H9 (cell line): ENCODE measurements at regions not wholly inside any gene's neighbourhood (a gene's known extent, or its start where the extent isn't known, plus 50 kb on each side); places are given as distances from the start of the nearest gene placed in this dataset.

Source experiments
- DNase-seq: peaks from one replicate; pipeline ENCODE4 v3.0.0-alpha.2; 2017
- H2AFZ ChIP-seq: one replicate; pipeline ENCODE4 v1.6.1; 2013; ENCODE audit warnings: mild to moderate bottlenecking, low read length, control low read depth, moderate library complexity
- H2AK5ac ChIP-seq: 2 replicates; pipeline ENCODE4 v1.6.1; 2013; ENCODE audit warnings: low read length, control low read depth, mixed read lengths; ENCODE audit not compliant: insufficient read length
- H2BK120ac ChIP-seq: one replicate; pipeline ENCODE4 v1.6.1; 2013; ENCODE audit warnings: low read depth, mild to moderate bottlenecking, low read length, control low read depth, inconsistent platforms; ENCODE audit not compliant: poor library complexity, severe bottlenecking
- H2BK12ac ChIP-seq: 2 replicates; pipeline ENCODE4 v1.6.1; 2013; ENCODE audit warnings: low read length, control low read depth, mixed read lengths, low read depth; ENCODE audit not compliant: insufficient read length
- H2BK15ac ChIP-seq: 2 replicates; pipeline ENCODE4 v1.6.1; 2013; ENCODE audit warnings: low read depth, low read length, control low read depth
- H2BK20ac ChIP-seq: one replicate; pipeline ENCODE4 v1.6.1; 2013; ENCODE audit warnings: low read depth, mild to moderate bottlenecking, low read length, control low read depth, inconsistent platforms; ENCODE audit not compliant: poor library complexity, severe bottlenecking
- H2BK5ac ChIP-seq: 2 replicates; pipeline ENCODE4 v1.6.1; 2013; ENCODE audit warnings: low read length, control low read depth, mixed read lengths; ENCODE audit not compliant: insufficient read length
- H3K14ac ChIP-seq: 2 replicates; pipeline ENCODE4 v1.6.1; 2013; ENCODE audit warnings: low read length, control low read depth; ENCODE audit not compliant: insufficient read depth
- H3K18ac ChIP-seq: 2 replicates; pipeline ENCODE4 v1.6.1; 2013; ENCODE audit warnings: low read depth, mild to moderate bottlenecking, mixed read lengths, low read length, control low read depth; ENCODE audit not compliant: insufficient read length
- H3K23ac ChIP-seq: 2 replicates; pipeline ENCODE4 v1.6.1; 2013; ENCODE audit warnings: low read length, control low read depth, mixed read lengths, low read depth; ENCODE audit not compliant: insufficient read length
- H3K23me2 ChIP-seq: 2 replicates; pipeline ENCODE4 v1.6.1; 2013; ENCODE audit warnings: low read depth, mild to moderate bottlenecking, mixed read lengths, low read length, control low read depth; ENCODE audit not compliant: insufficient read length, poor library complexity, severe bottlenecking
- H3K27ac ChIP-seq: 2 replicates; pipeline ENCODE4 v1.5.1; 2013; ENCODE audit warnings: low read length, control low read depth, mixed read lengths, low read depth; ENCODE audit not compliant: insufficient read length
- H3K27me3 ChIP-seq: 2 replicates; pipeline ENCODE4 v1.6.1; 2013; ENCODE audit warnings: low read length, control low read depth, inconsistent platforms; ENCODE audit not compliant: insufficient read depth
- H3K4ac ChIP-seq: 2 replicates; pipeline ENCODE4 v1.6.1; 2013; ENCODE audit warnings: low read depth, mild to moderate bottlenecking, control low read depth, inconsistent platforms, low read length, moderate library complexity
- H3K4me1 ChIP-seq: 2 replicates; pipeline ENCODE4 v1.6.1; 2013; ENCODE audit warnings: low read length, control low read depth, inconsistent platforms; ENCODE audit not compliant: insufficient read depth
- H3K4me2 ChIP-seq: 2 replicates; pipeline ENCODE4 v1.6.1; 2013; ENCODE audit warnings: low read length, control low read depth, mixed read lengths; ENCODE audit not compliant: insufficient read length, insufficient read depth
- H3K56ac ChIP-seq: 2 replicates; pipeline ENCODE4 v1.6.1; 2013; ENCODE audit warnings: low read depth, mild to moderate bottlenecking, mixed read lengths, low read length, control low read depth; ENCODE audit not compliant: insufficient read length
- H3K79me1 ChIP-seq: 2 replicates; pipeline ENCODE4 v1.6.1; 2013; ENCODE audit warnings: low read depth, mild to moderate bottlenecking, moderate library complexity, low read length, control low read depth, inconsistent platforms; ENCODE audit not compliant: insufficient read depth, poor library complexity, severe bottlenecking
- H3K79me2 ChIP-seq: 2 replicates; pipeline ENCODE4 v1.6.1; 2013; ENCODE audit warnings: low read length, control low read depth, inconsistent platforms; ENCODE audit not compliant: insufficient read depth
- H3K9ac ChIP-seq: 2 replicates; pipeline ENCODE4 v1.6.1; 2013; ENCODE audit warnings: low read length, control low read depth, mixed read lengths; ENCODE audit not compliant: insufficient read length; ENCODE audit errors: extremely low read depth
- H3K9me3 ChIP-seq: one replicate; pipeline ENCODE4 v1.6.1; 2013; ENCODE audit warnings: low read depth, low read length, inconsistent platforms; ENCODE audit not compliant: control insufficient read depth
- H3T11ph ChIP-seq: one replicate; pipeline ENCODE4 v1.6.1; 2013; ENCODE audit warnings: mild to moderate bottlenecking, low read length, control low read depth, inconsistent platforms
- H4K20me1 ChIP-seq: one replicate; pipeline ENCODE4 v1.6.1; 2013; ENCODE audit not compliant: control insufficient read depth, insufficient read length, insufficient read depth
- H4K5ac ChIP-seq: 2 replicates; pipeline ENCODE4 v1.6.1; 2013; ENCODE audit warnings: low read depth, mild to moderate bottlenecking, mixed read lengths, low read length, control low read depth; ENCODE audit not compliant: insufficient read length
- H4K8ac ChIP-seq: replicated peaks from 2 replicates; pipeline ENCODE4 v1.6.1; 2013; ENCODE audit warnings: low read length, control low read depth, mixed read lengths, low read depth; ENCODE audit not compliant: insufficient read length
- H4K91ac ChIP-seq: 2 replicates; pipeline ENCODE4 v1.6.1; 2013; ENCODE audit warnings: low read depth, mild to moderate bottlenecking, moderate library complexity, mixed read lengths, low read length, control low read depth; ENCODE audit not compliant: insufficient read length
- H3K27ac Mint-ChIP-seq, 3 experiments: 2 replicates in 2 of 3; 3 replicates in 1 of 3; pipeline ENCODE4 v1.8.0; 2020 to 2021; ENCODE audit warnings: mixed read lengths in 3 of 3, mild to moderate bottlenecking in 1 of 3, moderate library complexity in 1 of 3
- H3K27me3 Mint-ChIP-seq: 2 replicates; pipeline ENCODE4 v1.8.0; 2021; ENCODE audit warnings: low read depth, mild to moderate bottlenecking, moderate library complexity, mixed read lengths
- H3K36me3 Mint-ChIP-seq, 3 experiments: 2 replicates in 2 of 3; 3 replicates in 1 of 3; pipeline ENCODE4 v1.8.0; 2020 to 2021; ENCODE audit warnings: low read depth in 3 of 3, mixed read lengths in 3 of 3; ENCODE audit not compliant: insufficient read depth in 1 of 3
- H3K4me1 Mint-ChIP-seq, 2 experiments: 2 replicates each; pipeline ENCODE4 v1.8.0; 2020; ENCODE audit warnings: mixed read lengths in 2 of 2
- H3K4me3 Mint-ChIP-seq, 2 experiments: 2 replicates in 1 of 2; 3 replicates in 1 of 2; pipeline ENCODE4 v1.8.0; 2020 to 2021; ENCODE audit warnings: mild to moderate bottlenecking in 2 of 2, mixed read lengths in 2 of 2, moderate library complexity in 1 of 2
- H3K9me3 Mint-ChIP-seq, 2 experiments: 2 replicates in 1 of 2; 3 replicates in 1 of 2; pipeline ENCODE4 v1.8.0; 2020; ENCODE audit warnings: mild to moderate bottlenecking in 2 of 2, mixed read lengths in 2 of 2, moderate library complexity in 1 of 2
- WGBS: extraction: QIAGEN DNeasy Blood & Tissue Kit; methylation state at CpG from one replicate; pipeline ENCODE4 v1.1.7; 2013; ENCODE audit warnings: missing lambda C conversion rate, low lambda C conversion rate, mixed read lengths; ENCODE audit not compliant: insufficient read length; ENCODE audit errors: extremely low coverage; 5-methylcytosine and 5-hydroxymethylcytosine counted together
- TF ChIP-seq, protein P1 (sequence below): fragments of 200-600 bp; sonication (generic); conservative IDR thresholded peaks from 3 replicates; pipeline ENCODE4 v1.8.0; 2021; ENCODE audit warnings: antibody characterized with exemption, mild to moderate bottlenecking

DNA sequence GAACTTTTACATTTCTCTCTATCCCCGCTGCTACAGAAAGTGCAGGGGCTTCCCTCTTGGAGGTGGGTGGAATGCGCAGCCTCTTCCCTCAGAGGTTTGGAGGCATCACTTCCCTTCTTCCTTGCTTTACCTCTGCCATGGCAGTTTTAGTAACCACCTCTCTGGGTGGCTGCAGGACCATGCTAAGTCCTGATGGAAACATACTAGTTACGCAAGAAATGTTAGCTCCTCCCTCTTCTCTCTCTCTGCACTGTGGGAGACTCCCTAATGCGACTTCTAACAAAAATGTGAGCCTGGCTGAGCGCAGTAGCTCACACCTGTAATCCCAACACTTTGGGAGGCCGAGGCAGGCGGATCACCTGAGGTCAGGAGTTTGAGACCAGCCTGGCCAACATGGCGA, 116.8 kb upstream of the RAB6C start:
- H3T11ph ChIP-seq = no peak overlapping the region
- H3K27ac Mint-ChIP-seq = no peak overlapping the region; a peak in 1 of 7 replicates
- no peak overlapping the region for H3K4me2 ChIP-seq
- no peak overlapping the region for H3K23ac ChIP-seq
- no peaks in the 10 kb centered on the region for H4K20me1 ChIP-seq
- TF ChIP-seq, protein P1, sequence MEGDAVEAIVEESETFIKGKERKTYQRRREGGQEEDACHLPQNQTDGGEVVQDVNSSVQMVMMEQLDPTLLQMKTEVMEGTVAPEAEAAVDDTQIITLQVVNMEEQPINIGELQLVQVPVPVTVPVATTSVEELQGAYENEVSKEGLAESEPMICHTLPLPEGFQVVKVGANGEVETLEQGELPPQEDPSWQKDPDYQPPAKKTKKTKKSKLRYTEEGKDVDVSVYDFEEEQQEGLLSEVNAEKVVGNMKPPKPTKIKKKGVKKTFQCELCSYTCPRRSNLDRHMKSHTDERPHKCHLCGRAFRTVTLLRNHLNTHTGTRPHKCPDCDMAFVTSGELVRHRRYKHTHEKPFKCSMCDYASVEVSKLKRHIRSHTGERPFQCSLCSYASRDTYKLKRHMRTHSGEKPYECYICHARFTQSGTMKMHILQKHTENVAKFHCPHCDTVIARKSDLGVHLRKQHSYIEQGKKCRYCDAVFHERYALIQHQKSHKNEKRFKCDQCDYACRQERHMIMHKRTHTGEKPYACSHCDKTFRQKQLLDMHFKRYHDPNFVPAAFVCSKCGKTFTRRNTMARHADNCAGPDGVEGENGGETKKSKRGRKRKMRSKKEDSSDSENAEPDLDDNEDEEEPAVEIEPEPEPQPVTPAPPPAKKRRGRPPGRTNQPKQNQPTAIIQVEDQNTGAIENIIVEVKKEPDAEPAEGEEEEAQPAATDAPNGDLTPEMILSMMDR = no peak
- H3K27ac ChIP-seq = no peak overlapping the region
- no peak overlapping the region for H4K5ac ChIP-seq
- no peak overlapping the region for H2AFZ ChIP-seq
- no peaks in the 10 kb centered on the region for H3K27me3 ChIP-seq
- no peak overlapping the region for H2BK12ac ChIP-seq
- no peak overlapping the region for H3K18ac ChIP-seq
- DNase-seq = no peak
- H2BK15ac ChIP-seq = no peak overlapping the region
- H2BK20ac ChIP-seq = no peak overlapping the region
- H3K23me2 ChIP-seq = no peaks in the 10 kb centered on the region
- no peaks in the 10 kb centered on the region for H3K79me1 ChIP-seq
- H4K91ac ChIP-seq = no peak overlapping the region
- no peak overlapping the region for H2AK5ac ChIP-seq
- H2BK5ac ChIP-seq = no peak overlapping the region
- no peak overlapping the region for H4K8ac ChIP-seq
- no peak overlapping the region for H3K9ac ChIP-seq
- H3K27me3 Mint-ChIP-seq = peaks cover 3% of the 10 kb centered on the region
- H3K14ac ChIP-seq = no peak overlapping the region
- no peaks in the 10 kb centered on the region for H3K9me3 Mint-ChIP-seq
- H3K4me1 Mint-ChIP-seq = peaks cover 10 to 14% of the 10 kb centered on the region in 2 experiments
- no peaks in the 10 kb centered on the region for H3K79me2 ChIP-seq
- no peaks in the 10 kb centered on the region for H3K9me3 ChIP-seq
- H3K56ac ChIP-seq = no peak overlapping the region
- no peak overlapping the region for H3K4ac ChIP-seq
- no peak overlapping the region for H2BK120ac ChIP-seq
- no peaks in the 10 kb centered on the region for H3K4me1 ChIP-seq
- peaks cover 0 to 1% (median 0%) of the 10 kb centered on the region in 3 experiments; a peak in 1 of 7 replicates for H3K36me3 Mint-ChIP-seq
- no CpG with 5 or more reads among the region's 8 CpGs for WGBS
- 0 out of 5 replicates have a peak overlapping the region, but pooled peaks of 1 of the 2 experiments have one; percentile 46 for H3K4me3 Mint-ChIP-seq
